ENCODE measurements at regions not wholly inside any gene's neighbourhood (a gene's known extent, or its start where the extent isn't known, plus 50 kb on each side); places are given as distances from the start of the nearest gene placed in this dataset.
"Not testable (repeated sequence)": the region's sequence is repeated elsewhere in the genome, so short reads cannot be mapped to it uniquely, and the experiment has no call there.

DNA sequence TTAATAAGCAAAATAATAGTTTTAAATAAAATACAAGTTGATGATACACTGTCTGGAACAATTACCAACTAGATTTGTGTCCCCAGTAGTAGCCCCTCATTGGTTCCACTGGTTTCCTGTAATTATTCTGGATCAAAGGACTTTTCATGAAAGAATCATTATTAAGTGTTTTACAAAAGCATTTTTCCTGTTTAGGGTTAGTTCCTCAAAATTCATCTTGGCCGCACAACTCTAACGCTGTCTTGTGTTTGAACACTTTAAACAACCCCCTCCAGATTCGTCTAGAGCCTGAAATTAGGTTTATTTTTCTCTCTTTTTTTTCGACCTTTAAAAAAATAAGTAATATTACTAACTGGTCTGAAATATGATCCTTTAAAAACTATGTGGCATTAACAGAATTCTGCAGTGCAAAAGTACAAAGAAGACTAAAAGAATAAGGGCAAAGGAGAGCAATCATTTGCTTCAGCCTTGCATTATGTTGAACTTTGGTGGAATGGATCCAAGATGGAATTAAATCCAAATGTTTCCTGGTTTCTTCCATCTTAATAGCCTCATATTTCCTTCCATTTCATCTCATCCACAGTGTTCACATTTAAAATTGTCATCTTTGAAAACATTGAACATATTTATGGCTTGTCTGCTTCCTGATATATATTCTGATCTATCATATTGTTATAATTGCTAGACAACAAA is 678.4 kb downstream of the IRS1 start:
- no peak for FAIRE-seq

DNA sequence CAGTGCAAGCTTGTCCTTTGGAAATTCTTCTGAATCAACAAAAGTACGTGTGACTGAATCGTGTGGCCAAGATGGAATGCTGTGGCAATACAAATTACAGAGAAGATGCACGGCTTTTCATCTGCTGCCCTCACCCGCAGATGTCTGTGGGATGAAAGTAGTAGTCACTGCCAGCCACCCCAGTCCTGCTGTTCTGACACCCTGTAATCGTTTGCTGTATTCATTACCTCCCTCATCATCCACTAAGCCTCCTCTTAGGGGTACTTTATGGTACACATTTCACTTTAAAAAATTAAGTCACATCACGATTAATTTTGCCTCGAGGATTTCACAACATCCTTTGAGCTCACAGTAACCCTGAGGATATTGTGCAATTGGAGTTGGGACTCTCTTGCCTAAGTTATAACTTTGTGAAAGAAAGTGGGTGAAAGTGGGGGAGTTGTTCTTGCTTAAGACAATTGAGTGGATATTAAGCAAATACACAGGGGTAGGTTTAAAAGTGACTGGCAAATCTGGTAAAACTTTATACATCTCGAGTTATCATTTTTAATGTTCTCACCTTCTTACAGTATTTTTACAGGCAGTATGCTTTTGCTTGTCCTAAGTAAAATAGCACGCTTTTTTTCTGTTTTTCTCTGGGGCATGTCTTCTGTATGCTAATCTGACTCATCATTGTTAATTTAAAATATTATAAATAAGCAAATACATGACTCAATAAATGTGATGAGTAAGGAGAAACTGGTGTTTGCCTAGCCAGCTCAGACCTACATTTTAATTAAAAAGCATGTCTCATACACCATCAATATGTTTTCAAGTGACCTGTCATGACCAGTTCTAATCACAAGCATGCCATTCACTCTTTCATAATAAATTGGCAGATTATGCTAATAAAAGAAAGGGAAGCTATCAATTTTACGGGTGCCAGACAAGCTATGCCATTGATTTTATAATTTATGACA is 680.9 kb downstream of the IRS1 start:
- no peak for FAIRE-seq

DNA sequence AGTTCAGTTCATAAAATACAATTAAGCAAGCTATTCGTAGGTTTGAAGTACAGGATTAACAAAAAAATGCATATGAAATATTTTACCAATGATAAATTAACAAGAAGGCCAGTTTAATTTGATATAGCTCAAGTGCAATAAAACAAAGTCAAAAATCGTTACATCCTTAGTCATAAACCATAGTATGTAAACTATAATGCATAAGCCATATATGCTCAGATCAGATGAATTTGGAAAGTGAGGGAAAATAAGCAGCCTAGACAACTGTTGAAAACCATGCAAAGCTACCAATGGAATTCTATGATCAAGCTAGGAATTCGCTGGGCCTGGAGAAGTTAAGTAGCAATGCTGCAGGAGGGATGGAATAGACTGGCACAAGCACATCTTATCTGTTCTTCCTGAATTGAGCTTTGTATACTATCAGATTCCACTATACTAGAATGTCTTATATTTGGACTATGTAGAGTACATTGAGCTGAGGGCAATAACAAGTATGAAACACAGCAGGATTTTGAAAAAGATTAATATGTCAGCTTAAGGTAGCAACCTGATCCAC is 682.0 kb downstream of the IRS1 start:
- FAIRE-seq = no peak

DNA sequence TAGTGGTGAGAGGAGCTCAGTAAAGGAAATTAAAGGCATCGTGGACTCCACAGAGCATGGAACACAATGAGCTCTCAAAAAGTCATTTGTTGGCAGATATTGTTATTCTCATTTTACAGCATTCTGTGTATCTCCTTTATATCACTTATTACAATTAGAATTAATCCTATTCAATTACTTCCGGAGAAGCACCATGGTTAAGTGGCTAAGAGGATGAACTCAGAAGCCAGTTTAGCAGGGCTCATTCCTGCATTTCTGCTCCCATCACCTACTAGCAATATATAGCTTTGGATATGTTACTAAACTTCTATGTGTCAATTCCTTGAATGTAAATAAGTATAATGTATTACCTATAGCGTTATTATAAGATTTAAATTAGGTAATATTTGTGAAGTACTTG is 683.3 kb downstream of the IRS1 start:
- FAIRE-seq = no peak

DNA sequence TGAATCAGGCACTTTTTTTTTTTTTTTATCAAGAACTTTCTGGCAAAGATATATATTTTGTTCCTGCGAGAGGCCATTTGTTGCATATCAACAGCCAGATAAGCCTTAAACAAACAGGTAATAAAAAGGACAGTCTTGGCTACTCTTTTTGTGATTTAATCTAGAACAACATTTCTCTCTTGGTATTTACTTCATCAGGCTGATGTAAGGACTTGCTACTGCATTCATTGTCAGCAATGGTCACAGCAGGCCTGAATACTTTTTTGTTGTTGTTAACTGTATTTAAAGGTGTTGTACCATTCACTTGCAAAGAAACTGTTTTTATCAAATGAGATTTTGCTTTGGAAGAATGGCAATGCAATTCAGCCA is 683.8 kb downstream of the IRS1 start:
- FAIRE-seq = no peak

DNA sequence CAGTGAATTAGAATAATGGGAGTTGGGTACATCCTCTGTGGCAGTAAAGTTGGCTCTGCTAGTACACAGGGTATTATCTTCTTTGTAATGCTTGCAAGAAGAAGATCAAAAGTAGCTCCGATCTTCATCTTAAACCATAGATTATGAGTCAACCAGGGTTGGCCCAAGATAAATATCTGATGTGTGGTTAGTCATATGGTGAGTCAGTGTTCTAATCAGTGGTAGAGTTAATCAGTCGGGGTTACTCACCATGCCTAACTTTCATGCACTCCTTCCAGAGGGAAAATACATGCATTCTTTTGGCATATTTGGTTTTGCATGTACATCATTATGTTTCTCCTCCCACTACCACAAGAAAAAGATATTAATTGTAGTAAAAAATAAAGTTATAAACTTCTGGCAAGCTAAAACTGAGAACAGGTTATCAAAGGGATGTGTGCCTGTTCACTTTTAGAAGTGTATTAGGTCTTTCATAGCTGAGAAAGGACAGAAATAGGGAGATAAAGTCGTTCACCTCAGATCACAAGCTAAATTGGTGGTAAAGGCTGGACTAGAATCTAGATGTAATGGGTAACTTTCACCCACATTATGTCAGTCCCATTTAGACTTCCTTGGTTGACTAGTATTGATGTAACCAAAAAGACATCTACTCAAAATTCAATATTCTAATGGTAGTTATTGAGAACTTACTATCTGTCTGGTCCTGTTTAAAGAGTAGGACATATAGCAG is 684.4 kb downstream of the IRS1 start:
- FAIRE-seq = no peak

DNA sequence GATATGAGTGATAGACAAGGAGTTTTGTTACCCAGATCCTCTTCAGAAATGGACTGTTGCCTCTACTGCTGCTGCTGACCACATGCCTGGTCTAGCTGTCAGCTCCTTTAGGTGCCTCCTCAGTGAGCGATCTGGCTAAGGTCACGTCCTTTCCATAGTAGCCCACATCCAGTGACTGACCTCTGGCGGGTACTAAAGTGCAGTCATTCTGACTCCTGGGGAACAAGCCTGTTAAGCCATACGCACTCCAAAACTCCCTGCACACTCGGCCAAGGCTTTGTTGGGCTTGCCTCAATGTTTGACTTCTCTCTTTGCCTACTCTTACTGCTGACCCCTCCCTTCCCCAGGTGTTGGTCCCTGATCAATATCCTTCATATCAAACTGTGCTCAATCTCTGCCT is 685.2 kb downstream of the IRS1 start:
- FAIRE-seq = no peak

DNA sequence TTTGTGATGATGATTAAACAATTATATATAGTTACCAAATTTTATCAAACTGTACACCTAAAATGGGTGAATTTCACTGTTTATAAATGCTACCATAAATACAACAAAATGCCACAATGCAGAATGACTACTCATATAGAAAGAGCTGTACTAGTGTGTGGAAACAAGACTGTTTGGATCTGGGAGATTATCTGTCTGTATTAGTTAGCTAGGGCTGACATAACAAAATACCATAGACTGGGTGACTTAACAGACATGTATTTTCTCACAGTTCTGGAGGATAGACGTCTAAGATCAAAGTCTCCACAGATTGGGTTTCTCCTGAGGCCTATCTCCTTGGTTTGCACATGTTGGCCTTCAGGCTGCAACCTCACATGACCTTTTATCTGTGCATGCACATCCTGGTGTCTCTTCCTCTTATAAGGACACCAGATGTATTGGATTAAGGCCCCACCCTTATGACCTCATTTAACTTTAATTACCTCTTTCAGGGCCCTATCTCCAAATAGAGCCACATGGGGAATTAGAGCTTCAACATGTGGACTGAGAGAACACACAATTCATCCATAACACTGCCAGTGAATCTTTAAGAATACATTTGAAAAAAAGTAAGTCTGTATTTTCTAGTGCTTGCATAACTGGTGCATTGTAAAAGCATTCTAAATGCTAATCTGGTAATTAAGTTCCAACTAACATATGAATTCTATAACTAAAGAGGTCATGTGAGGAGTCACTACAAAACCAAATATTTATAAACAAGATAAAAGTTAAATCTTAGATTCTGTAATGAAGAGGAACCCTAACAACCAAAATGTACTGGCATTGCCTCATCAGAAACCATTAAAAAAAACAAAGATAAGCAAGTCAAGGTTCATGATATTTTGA is 699.6 kb downstream of the NYAP2 start:
- FAIRE-seq = no peak

DNA sequence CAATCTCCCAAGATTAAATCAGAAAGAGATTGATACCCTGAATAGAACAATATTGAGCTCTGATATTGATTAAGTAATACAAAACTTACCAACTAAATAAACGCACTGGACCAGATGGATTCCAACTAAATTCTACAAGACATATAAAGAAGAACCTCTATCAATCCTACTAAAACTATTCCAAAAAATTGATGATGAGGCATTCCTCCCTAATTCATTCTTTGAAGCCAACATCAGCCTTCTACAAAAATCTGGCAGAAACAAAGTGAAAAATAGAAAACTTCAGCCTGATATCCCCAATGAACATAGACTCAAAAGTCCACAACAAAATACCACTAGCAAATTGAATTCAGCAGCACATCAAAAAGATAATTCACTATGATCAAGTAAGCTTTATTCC is 695.5 kb downstream of the NYAP2 start:
- FAIRE-seq = no peak

DNA sequence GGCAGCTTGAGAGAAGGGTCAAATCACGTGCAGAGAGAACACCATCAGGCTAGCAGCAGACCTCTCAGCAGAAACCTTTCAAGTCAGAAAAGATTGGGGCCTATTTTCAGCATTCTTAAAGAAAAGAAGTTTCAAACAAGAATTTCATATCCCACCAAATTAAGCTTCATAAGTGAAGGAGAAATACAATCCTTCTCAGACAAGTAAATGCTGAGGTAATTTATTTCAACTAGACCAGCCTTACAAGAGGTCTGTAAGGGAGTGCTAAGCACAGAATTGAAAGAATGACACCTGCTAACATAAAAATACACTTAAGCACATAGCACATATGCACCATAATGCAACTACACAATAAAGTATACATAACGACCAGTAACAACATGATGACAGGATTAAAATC is 693.9 kb downstream of the NYAP2 start:
- FAIRE-seq = no peak

DNA sequence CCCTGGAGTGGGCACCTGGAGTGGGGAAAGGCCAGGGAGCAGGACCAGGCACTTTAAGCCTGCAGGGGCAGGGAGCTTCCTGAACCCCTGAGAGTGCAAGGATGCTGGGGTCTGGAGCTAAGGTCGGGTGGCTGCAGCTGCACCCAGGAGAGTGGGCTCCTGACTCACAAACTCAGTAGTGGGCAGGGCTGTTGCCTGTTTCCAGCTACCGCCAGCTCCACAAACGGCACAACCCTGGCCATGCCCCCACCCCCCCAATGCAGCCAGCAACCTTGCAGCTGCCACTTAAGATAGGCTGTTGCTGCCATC is 688.8 kb downstream of the NYAP2 start:
- FAIRE-seq = no peak

DNA sequence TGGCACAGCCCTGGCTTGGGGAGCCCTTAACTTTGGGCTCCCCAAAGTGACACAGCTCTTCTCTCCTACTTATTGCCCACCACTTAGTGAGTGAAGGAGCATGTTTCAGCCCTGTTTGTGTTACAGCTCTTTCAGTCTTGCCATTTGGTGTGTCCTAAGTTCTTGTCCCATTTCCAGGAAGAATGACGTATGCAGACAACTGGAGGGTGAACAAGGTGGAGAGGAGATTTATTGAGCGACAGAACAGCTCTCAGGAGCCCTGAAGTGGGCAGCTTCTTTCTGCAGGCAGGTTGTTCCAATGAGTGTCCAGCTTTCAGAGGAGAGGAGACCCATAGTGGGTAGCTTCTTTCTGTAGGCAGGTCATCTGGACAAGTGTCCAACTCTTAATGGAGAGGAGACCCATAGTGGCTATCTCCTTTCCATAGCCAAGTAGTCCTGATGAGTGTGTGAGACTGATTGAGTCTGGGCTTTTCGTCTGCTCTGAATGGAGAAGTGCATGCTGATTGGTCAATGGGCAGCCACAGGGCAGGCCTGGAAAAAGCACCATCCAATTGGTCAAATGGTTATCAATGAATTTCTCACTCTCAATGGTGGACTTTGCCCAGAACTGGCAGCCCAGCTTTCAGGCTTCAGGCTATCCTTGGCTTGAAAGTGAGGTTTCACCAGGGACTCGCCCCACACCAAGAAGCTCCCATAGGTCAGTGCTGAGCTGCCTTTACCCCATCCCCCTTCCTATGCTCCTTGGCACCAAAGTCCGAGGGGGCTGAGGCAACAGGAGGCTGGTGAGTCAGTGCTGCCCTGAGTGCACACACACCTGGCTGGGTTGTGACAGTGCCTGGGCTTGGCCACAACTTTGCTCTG is 688.2 kb downstream of the NYAP2 start:
- FAIRE-seq = no peak

DNA sequence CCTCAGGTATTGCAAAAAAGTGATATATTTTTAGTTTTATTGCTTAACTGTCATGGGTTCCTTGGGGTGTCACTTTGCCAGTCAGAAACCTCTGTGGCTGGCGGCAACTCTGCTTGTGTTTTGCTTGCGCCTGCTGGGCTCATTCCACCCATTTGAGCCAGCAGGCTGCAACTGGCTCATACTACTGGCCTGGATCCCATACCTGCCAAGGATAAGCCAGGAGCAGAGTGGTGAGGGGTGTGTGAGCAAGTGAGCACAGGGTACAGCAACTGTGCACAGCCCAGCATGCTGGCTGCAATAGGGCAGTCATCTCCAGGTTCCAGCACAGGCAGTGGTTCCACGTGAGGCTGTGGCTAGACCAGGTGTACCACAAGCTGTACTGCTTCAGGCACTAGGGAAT is 687.5 kb downstream of the NYAP2 start:
- no peak for FAIRE-seq

DNA sequence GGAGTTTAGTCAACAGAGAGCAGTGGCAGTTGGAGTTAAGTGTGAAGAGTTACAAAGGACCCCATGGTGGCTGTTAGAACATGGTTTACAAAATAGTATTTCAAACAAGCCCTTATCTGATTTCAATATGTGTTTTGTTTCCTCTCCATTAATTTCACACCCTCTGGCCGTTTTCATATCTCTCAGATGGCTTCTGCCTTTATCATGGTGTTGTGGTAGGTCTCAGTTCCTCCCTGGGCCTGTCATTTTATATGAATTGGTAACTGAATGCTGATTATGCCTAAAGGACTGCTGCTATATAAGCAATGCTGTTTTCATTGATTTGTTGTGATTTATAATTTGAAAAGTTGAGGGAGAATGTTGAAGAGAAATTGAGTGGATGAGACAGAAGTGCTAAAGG is 686.7 kb downstream of the NYAP2 start:
- FAIRE-seq = no peak

DNA sequence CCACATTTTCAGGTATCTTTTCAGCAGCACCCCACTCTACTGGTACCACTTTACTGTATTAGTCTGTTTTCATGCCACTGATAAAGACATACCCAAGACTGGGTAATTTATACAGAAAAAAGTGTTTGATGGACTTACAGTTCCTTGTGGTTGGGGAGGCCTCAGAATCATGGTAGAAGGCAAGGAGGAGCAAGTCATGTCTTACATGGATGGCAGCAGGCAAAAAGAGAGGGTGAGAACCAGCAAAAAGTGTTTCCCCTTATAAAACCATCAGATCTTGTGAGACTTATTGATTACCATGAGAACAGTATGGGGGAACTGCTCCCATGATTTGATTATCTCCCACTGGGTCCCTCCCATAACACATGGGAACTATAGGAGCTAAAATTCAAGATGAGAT is 685.9 kb downstream of the NYAP2 start:
- not testable (repeated sequence) for FAIRE-seq

DNA sequence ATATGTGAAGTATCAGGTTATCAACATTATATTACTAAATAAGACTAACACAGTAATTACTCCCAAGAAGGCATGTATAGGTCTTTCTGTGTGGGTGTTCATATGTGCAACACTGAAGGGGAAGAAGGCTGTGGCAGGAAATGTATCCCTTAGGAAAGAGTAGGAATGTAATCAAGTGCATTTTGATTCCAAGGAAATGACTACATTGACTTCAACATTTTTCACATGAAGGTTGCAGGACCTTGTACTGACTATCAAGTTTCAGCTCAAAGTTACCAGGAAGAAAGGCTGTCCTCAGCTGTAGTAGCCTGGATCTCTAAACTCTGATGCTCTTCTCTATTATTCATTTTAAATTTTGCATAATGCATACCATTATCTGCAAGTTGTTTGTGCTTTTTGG is 680.8 kb downstream of the NYAP2 start:
- FAIRE-seq = no peak

DNA sequence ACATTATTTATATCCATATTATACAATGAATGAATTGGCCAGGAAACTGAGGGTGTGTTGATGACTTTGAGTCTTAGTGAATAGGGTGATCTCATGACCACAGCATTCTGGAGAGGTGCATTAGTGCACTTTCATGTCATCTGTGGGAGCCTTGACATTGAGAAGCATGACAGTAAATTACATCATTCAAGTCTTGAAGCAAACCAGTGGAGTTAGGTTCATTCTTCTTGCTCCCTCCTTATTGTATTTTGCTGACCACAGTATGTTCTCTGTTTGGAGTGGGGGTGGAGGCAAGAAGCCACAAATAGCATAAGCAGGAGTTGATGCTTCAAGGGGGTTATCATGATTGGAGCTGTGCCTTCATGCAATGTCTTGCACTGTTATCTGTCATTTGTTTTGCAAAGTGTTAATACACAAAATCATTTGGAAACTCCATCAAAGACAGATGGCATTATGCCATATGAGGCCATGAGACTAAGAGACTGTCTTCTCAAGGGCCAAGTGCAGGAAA is 680.2 kb downstream of the NYAP2 start:
- no peak for FAIRE-seq

DNA sequence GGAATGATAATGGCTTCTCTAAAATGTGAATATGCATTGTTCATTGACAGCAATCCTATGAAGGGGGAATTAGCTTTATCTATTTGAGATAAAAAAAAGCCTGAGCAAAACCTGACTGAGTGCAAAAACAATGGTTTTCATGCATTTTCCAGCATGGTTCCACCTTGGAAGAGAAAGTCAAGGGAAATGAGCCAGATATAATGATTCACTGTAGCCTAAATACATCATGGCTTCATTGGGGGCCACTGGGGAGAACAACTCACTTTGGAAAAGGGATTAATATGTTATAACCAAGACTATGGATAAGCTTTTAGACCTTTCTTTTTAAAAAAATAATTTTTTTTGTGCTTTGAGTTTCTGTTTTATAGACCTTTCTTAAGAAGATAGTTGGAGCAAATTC is 679.7 kb downstream of the NYAP2 start:
- no peak for FAIRE-seq

DNA sequence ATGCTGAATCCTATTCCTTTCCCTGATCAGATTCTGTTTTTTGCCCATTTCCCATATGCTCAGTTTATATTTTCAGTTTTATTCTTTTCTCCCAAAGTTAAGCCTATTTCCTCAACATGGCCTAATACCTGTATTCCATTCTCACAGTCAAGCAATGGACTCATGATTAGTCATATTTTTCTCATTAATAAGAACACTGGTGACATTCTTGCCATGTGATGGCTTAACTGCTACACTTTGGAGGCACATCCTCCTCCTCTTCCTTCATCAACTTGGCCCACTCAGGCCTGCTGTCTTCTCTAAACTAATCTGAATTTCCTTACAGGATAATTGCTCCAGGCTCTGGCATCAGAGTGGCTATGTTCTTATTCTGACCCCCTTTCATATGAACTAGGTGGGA is 679.2 kb downstream of the NYAP2 start:
- no peak for FAIRE-seq

DNA sequence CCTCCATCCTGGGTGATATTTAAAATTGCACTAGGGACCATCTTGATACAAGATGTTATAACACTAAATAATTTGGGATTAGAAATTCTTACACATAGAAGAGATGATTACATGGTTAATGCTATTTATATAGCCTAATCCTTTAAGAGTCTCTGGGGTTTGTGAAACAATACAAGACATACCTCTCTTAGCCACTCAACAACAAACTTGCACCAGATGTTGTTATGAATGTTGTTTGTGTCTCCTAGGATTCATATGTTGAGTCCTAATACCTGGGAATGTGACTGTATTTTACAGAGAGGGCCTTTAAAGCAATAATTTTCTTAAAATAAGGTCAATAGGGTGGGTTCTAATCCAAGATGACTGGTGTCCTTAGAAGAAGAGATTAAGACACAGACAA is 678.3 kb downstream of the NYAP2 start:
- no peak for FAIRE-seq

DNA sequence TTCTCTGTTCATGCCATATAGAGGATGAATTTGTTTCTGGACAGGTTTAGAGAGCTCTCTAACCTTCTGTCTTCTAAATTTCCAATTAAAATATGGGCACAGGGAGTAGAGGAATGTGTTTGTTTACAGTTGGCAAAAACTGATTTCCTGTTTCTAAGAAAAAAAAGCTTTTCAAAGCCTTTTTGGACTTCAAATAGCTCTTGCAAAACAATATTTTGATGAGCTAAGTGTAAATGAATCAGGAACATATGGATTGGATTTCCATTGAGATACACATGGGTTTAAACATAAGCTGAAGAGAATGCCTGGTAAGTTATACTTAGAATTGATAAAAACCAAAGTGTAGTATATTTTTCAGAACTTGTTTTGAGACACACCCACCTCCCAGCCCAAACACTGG is 677.5 kb downstream of the NYAP2 start:
- FAIRE-seq = no peak
